ENCODE measurements at regions not wholly inside any gene's neighbourhood (a gene's known extent, or its start where the extent isn't known, plus 50 kb on each side); places are given as distances from the start of the nearest gene placed in this dataset.

DNA sequence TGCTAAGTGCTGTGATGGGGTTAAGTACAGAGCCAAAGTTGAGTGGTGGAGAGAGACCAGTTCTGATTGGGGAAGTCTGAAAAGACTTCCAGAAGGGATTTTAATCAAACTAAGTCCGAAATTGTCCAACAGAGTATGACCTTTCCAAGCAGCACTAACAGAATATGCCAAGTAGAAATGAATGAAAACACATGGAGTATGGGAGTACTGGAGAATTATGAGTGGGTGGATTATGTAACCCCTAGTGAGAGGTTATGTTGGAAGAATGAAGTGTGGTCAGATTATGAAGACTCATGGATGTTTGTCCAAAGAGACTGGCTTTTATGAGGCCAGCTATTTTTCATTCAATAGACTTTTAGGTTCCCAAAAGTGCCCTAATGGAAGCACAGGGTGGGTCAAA is 94.0 kb upstream of the PLEKHA5 start:
- no peak overlapping the region for H2BK15ac ChIP-seq (ENCODE audit: low read length)
- H3K4me1 ChIP-seq (replicated peaks in 1 of 4; ENCODE audit: control insufficient read depth in 3 of 4, insufficient read depth in 4 of 4, low read length in 3 of 4): no peaks in the 10 kb centered on the region
- H3K9ac ChIP-seq (replicated peaks in 1 of 4; ENCODE audit: extremely low read depth in 1 of 4, low read depth in 3 of 4, low read length in 3 of 4): no peak overlapping the region
- no peak overlapping the region for H3K27ac ChIP-seq (ENCODE audit: low read depth, low read length)
- H3K27me3 ChIP-seq (replicated peaks in 1 of 4; ENCODE audit: control insufficient read depth in 3 of 4, extremely low read depth in 1 of 4, insufficient read depth in 3 of 4, low read length in 3 of 4): no peaks in the 10 kb centered on the region
- no peaks in the 10 kb centered on the region for H4K20me1 ChIP-seq (replicated peaks in 1 of 2; ENCODE audit: control insufficient read depth in 1 of 2, insufficient read depth in 2 of 2, low read length in 2 of 2)
- no peak overlapping the region for H4K91ac ChIP-seq (replicated peaks; ENCODE audit: insufficient read length, low read length)
- no peak overlapping the region for H2AK5ac ChIP-seq (ENCODE audit: low read depth, low read length)
- TF ChIP-seq EP300 (IDR thresholded peaks at IDR 0.05; ENCODE audit: borderline replicate concordance in 1 of 2, low read depth in 2 of 2, low read length in 2 of 2): no peak
- TF ChIP-seq, protein P1, sequence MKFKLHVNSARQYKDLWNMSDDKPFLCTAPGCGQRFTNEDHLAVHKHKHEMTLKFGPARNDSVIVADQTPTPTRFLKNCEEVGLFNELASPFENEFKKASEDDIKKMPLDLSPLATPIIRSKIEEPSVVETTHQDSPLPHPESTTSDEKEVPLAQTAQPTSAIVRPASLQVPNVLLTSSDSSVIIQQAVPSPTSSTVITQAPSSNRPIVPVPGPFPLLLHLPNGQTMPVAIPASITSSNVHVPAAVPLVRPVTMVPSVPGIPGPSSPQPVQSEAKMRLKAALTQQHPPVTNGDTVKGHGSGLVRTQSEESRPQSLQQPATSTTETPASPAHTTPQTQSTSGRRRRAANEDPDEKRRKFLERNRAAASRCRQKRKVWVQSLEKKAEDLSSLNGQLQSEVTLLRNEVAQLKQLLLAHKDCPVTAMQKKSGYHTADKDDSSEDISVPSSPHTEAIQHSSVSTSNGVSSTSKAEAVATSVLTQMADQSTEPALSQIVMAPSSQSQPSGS (IDR thresholded peaks at IDR 0.05; ENCODE audit: low read length): no peak
- TF ChIP-seq GTF2F1 (IDR thresholded peaks at IDR 0.05; ENCODE audit: borderline replicate concordance, low read depth, low read length): no peak
- no peak overlapping the region for H2BK120ac ChIP-seq (replicated peaks; ENCODE audit: low read depth, low read length)
- H3K36me3 ChIP-seq (ENCODE audit: control insufficient read depth in 2 of 4, insufficient read depth in 4 of 4, low read length in 3 of 4): peaks cover 0 to 10% (median 0%) of the 10 kb centered on the region in 4 experiments; a peak in 2 of 8 replicates
- POLR2A ChIA-PET (ENCODE audit: partially characterized antibody): no interaction called here
- DNase-seq (ENCODE audit: low read depth in 1 of 2, low spot score in 2 of 2) (no peak), FAIRE-seq (no peak)
- no peak overlapping the region for H2BK20ac ChIP-seq (ENCODE audit: low read length)
- H3K4me3 ChIP-seq (ENCODE audit: extremely low read depth in 1 of 4, insufficient read depth in 2 of 4, low read depth in 3 of 4, low read length in 4 of 4): no peak overlapping the region
- H3K4ac ChIP-seq (replicated peaks; ENCODE audit: insufficient read length, low read depth, low read length): no peak overlapping the region
- H3K14ac ChIP-seq (ENCODE audit: insufficient read length): no peak overlapping the region
- WGBS, 2 experiments (ENCODE audit: extremely low coverage in 1 of 2, insufficient coverage in 1 of 2, insufficient read length in 1 of 2, insufficient replicate concordance in 2 of 2, low coverage in 1 of 2, low lambda C conversion rate in 2 of 2, missing lambda C conversion rate in 1 of 2): 67% methylated on average over 1 of the region's 1 CpG; no CpG with 5 or more reads in 1 of the 2 experiments
- H4K5ac ChIP-seq (ENCODE audit: insufficient read length, low read depth, low read length): no peak overlapping the region
- no peak overlapping the region for H3K56ac ChIP-seq (replicated peaks; ENCODE audit: insufficient read length, low read depth, low read length)
- no peak overlapping the region for H2BK5ac ChIP-seq (ENCODE audit: low read depth, low read length)
- no peak overlapping the region for H3K18ac ChIP-seq (ENCODE audit: extremely low read depth, low read length)
- H2AFZ ChIP-seq (ENCODE audit: low read length): no peak overlapping the region
- no peak overlapping the region for H3K23ac ChIP-seq (ENCODE audit: insufficient read length)
- H4K8ac ChIP-seq (ENCODE audit: extremely low read depth, insufficient read depth, low read length): no peak overlapping the region
- CTCF ChIA-PET (ENCODE audit: partially characterized antibody): no interaction called here
- H3K23me2 ChIP-seq (ENCODE audit: low read depth, low read length): no peaks in the 10 kb centered on the region
- H3K4me2 ChIP-seq (ENCODE audit: insufficient read depth in 1 of 2, low read depth in 2 of 2, low read length in 2 of 2): no peak overlapping the region
- peaks cover 18 to 22% of the 10 kb centered on the region in 2 experiments for H3K9me3 ChIP-seq (ENCODE audit: insufficient read depth in 2 of 2, low read depth in 1 of 2, low read length in 1 of 2)
- no peaks in the 10 kb centered on the region for H3K79me2 ChIP-seq (ENCODE audit: control insufficient read depth in 1 of 2, insufficient read depth in 2 of 2, low read length in 2 of 2)
- no peaks in the 10 kb centered on the region for H3K79me1 ChIP-seq (ENCODE audit: low read depth, low read length)
- no peak overlapping the region for H2BK12ac ChIP-seq (ENCODE audit: low read depth, low read length)

Measured in H1 (cell line).